HT-29 (cell line): ENCODE measurements at regions not wholly inside any gene's neighbourhood (a gene's known extent, or its start where the extent isn't known, plus 50 kb on each side); places are given as distances from the start of the nearest gene placed in this dataset.

Experiments
- DNase-seq: peaks from one replicate; pipeline ENCODE4 v3.0.0-alpha.2; 2015; ENCODE audit warnings: low spot score

DNA sequence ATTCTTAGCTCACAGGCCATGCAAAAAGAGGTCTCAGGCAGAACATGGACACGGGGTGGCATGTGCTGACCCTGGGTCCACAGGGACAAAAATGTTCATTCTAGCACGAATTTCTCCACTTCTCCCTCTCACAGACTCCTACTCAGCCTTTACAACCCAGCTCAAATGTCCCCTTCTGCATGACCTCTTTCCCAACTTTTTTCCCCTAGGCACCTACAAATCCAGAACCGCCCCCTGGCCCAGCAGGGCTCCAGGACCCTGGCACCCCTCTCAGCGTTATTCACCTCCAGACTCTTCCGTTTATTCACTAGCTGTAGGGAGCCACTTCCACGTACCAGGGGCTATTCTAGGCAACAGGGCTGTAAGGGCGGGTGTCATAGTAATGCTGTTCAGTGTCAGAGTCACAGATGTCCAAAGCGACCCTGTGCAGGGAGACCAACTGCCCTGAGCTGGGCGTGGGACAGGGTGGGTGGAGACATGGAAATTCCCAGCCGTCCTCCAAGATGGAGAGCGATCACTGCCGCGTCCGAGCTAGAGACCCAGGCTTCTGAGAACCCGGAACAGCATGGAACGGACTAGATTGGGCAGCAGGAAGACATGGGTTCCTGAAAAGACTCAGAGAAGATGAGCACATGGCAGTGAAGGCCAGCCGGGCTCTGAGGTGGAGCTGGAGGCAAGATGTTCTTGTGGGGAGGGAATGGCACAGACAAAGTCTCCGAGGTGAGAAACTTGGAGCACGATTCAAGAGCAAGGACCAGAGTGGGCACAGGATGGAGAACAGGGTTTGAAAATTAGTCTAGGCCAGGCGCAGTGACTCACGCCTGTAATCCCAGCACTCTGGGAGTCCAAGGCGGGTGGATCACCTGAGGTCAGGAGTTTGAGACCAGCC, 274.9 kb upstream of the RTL1 start:
- DNase-seq: no peak

DNA sequence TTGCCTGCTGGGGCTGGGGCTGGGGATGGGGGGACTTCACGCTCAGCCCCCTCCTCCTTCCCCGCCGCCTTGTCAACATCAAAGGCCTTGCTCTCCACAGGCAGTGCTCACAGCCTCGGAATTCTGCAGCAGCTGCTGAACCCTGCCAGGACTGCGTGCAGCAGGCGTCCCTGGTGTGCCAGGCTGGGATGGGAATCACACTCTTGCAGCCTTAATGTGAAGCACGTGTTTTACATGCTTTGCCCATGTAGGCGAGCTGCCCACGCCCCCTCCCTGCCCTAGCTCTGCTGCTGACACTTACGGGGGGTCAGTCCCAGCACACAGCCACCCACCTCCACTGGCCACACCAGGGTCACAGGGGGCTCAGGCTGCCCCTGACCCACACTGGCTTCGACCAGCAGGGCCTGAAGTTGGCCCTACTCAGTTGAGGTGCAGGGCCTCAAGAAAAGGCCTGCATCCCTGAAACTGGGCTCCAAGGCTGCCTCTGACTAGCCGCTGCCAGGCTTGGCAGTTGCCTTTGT, 276.2 kb upstream of the RTL1 start:
- DNase-seq: no peak

DNA sequence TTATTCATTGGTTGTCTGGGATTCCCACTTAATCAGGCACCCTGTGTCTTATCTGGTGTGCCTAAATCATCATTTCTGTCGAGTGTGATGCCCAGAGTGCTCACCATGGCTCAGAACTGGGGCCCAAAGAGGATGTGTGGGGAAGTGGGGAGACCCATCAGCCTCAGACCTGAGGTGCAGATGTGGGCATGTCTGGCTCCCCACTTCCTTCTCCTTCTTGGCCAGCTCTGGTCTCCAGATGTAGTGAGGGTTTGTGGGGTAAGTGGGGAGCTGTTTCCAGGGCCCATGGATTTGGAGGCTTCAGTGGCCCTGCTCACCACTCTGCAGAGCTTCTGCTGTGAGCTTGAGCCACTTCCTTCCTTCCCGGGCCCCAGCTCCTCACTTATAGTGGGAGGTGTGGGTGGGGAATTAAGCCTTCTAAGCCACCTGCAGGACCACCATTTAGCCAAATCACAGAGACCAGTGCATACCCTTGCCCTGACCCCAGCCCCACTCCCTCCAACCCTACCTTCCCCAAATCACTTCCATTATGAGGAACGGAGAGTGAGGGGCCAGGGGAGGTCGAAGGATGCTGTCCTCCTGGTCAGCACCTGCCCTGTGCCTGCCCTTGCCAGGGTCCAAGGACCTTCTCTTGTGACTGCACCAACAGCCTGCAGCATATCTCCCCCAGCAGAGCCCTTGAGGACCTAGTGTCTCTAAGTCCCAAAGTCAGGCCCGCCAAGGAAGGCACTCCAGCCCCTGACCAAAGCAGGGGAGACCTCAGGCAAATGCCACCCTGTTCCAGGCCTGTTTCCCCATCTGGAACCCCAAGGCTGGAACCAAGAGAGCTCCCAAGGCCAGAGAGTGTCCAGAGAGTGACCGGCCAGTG, 278.2 kb upstream of the RTL1 start:
- no peak for DNase-seq

- DNase-seq: no peak
Measured at GRCh38 chr14:101182476-101182875, 279.0 kb upstream of the RTL1 start.

GRCh38 chr14:101183376-101184103, 280.0 kb upstream of the RTL1 start:
- peak; percentile 10 for DNase-seq

- DNase-seq: no peak
Measured at GRCh38 chr14:101184104-101184455, 280.6 kb upstream of the RTL1 start.

- DNase-seq: no peak
Measured at GRCh38 chr14:101184572-101184971, 281.1 kb upstream of the RTL1 start.

GRCh38 chr14:101185073-101185835, 281.7 kb upstream of the RTL1 start:
- no peak for DNase-seq

DNA sequence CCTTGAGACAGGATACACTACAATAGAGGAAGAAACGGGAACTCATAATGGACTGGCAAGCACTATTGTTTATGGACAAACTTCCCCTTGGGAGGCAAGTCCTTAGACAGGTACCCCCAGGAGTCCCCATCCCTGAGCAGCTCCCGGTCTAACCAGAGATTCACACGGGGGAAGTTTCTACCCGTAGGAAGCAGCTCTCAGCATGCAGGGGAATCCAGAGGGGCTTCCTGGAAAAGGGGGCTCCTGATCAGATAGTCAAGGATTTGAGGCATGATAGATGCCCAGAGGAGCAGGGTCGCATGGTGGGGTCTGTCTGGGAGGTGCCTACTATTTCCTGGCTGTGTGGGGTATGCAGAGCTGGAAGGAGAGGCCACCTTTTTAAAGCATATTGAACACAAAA, 282.4 kb upstream of the RTL1 start:
- DNase-seq: no peak

- no peak for DNase-seq
Measured at GRCh38 chr14:101186544-101186943, 283.0 kb upstream of the RTL1 start.

- DNase-seq: no peak
Measured at GRCh38 chr14:101186992-101187815, 283.7 kb upstream of the RTL1 start.

- DNase-seq: no peak
Measured at GRCh38 chr14:101187816-101188570, 284.5 kb upstream of the RTL1 start.

DNA sequence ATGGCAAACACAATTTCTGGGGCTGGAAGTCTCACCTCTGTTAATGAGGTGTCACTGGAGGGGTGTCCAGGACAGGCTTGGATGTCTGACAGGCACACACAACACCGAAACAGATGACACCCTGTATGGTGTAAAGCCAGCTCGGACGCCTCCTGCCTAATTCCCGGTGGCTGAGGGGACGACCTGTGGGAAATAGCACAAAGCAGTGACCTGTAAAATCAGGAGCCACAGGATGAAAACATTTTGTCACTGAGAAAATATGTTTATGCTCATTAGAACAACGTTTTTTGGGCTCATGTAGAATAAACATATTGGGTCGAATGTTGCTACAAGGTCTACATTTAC, 285.0 kb upstream of the RTL1 start:
- DNase-seq: no peak

GRCh38 chr14:101189266-101189665, 285.7 kb upstream of the RTL1 start:
- no peak for DNase-seq

DNA sequence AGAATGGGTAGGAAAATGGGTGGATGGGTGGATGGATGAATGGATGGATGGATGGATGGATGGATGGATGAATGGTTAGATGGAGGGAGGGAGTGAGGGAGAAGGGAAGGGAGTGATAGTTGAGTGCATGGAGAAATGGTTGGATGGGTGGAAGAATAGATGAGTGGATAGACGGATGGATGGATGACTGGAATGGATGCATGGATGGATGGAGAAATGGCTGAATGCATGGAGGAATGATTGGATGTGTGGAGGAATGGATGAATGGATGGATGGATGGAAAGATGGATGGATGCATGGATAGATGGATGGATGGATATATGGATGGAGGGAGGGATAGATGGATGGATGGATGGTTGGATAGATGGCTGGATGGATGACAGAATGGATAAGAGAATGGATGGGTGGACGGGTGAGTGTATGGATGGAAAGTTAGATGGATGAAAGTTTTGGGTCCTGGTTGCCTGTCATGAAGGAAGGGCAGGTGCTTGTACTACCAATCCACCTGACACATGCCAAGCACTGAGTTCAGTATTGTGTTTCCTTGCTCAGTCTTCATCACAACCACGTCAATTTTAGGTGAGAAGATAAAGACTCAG, 286.5 kb upstream of the RTL1 start:
- DNase-seq: no peak

GRCh38 chr14:101191101-101191720, 287.7 kb upstream of the RTL1 start:
- no peak for DNase-seq

DNA sequence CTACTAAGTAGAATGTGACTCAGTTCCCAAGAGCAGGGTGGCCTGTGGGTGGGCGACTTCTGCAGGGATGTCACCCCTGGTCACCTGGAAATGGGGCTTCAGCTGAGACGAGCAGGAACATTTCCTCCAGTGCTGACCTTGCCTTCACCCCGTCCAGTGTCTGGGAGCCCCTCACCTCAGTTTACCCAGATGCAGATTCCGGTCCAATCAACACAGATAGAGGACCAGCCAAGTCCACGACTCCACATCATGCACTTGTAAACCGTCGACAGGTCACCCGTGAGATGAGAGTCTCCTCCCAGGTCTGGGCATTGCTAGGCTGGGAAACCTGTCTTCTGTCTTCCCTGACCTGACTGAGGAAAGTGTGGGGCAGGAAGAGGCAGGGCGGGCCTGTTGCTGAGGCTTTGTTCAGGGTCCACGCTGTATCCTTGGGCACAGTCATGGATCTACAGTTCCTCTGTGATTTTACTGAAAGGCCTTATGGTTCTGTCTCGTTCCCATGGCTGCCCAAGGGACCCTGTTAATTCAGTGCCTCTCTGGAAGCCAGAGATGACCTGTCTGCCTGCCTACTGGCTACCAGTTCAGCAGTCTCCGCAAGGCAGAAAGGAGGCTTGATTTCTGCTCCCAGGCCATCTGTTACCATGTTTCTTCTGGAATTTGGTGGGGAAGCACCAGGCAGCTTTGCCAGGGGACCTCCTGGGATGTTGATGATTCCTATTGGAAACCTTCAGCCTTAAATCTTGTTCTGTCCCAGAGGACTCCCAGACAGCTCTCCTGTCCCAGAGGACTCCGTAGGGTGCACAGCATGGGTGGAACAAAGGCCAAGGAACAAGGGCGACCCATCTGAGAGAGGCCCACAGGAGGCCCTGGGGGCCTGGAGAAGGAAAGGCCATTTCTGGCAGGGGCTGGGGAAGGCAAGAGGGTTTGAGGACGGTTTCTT, 288.5 kb upstream of the RTL1 start:
- no peak for DNase-seq

- no peak for DNase-seq
Measured at GRCh38 chr14:101192661-101193000, 289.1 kb upstream of the RTL1 start.
